Heart left ventricle (tissue), 16 donors: ENCODE measurements at regions not wholly inside any gene's neighbourhood (a gene's known extent, or its start where the extent isn't known, plus 50 kb on each side); places are given as distances from the start of the nearest gene placed in this dataset.
A peak's percentile ranks its signal among the peaks of the same experiment; 100 is the strongest.

Source experiments
- ATAC-seq, 4 donors: fragments of 200-7000 bp; cut with Tn5 transposase; one replicate each; pipeline ENCODE4 v1.9.1; 2020 to 2022; ENCODE audit warnings: moderate library complexity in 4 of 4, mild to moderate bottlenecking in 3 of 4, moderate number of reproducible peaks in 1 of 4
- DNase-seq, 5 donors: peaks; one replicate each; pipeline ENCODE4 v3.0.0-alpha.2; 2020
- H3K27ac ChIP-seq, 12 donors: fragments of 200-600 bp; sonication (generic) in 4 of 12; one replicate each; pipeline versions ENCODE4 v1.5.0 to v1.8.0; 2016 to 2022; ENCODE audit warnings: mild to moderate bottlenecking in 2 of 12
- H3K27me3 ChIP-seq, 9 donors: fragments of 200-600 bp; sonication (generic) in 2 of 9; one replicate each; pipeline versions ENCODE4 v1.5.1 to v1.8.0; 2016 to 2022; ENCODE audit warnings: mild to moderate bottlenecking in 3 of 9
- H3K36me3 ChIP-seq, 9 donors: fragments of 200-600 bp; sonication (generic) in 2 of 9; one replicate each; pipeline versions ENCODE4 v1.5.0 to v1.8.0; 2018 to 2022; ENCODE audit warnings: mild to moderate bottlenecking in 2 of 9
- H3K4me1 ChIP-seq, 12 donors: fragments of 200-600 bp; sonication (generic) in 4 of 12; one replicate each; pipeline versions ENCODE4 v1.5.0 to v1.8.0; 2016 to 2022; ENCODE audit warnings: mild to moderate bottlenecking in 3 of 12
- H3K4me3 ChIP-seq, 12 donors: fragments of 200-600 bp; sonication (generic) in 4 of 12; one replicate each; pipeline versions ENCODE4 v1.5.0 to v1.8.0; 2017 to 2022; ENCODE audit warnings: mild to moderate bottlenecking in 9 of 12, moderate library complexity in 4 of 12
- H3K9me3 ChIP-seq, 12 donors: fragments of 200-600 bp; sonication (generic) in 4 of 12; one replicate each; pipeline versions ENCODE4 v1.5.0 to v1.8.0; 2016 to 2022; ENCODE audit warnings: mild to moderate bottlenecking in 1 of 12
- POLR2A ChIP-seq, 2 donors: fragments of 450-650 bp; IDR thresholded peaks; one replicate each; pipeline ENCODE4 v1.6.1; 2017; ENCODE audit warnings: antibody characterized with exemption in 2 of 2, mild to moderate bottlenecking in 2 of 2, moderate library complexity in 2 of 2
- WGBS, 4 donors: extraction: QIAGEN DNeasy Blood & Tissue Kit in 2 of 4; methylation state at CpG; one replicate each; pipeline versions ENCODE4 v1.1.5 to v1.1.7; 2013 to 2018; 5-methylcytosine and 5-hydroxymethylcytosine counted together
- intact Hi-C, 10 donors: fragments of 100-400 bp; cut with DNase I; formaldehyde crosslinking; loops; one replicate each; pipeline versions ENCODE4 v1.11.1 to v1.14.2; 2022
- TF ChIP-seq, protein P1 (sequence below), 12 donors: fragments of 200-600 bp; sonication (generic) in 4 of 12; IDR thresholded peaks; one replicate each; pipeline versions ENCODE4 v1.5.0 to v1.8.0; 2018 to 2022; ENCODE audit warnings: antibody characterized with exemption in 12 of 12, mild to moderate bottlenecking in 5 of 12
- donor health status: ischemic (EF 13 %, LVEDD 7.1; RV severe dilation, severe dysfunction).
- donor health status: healthy with polysubstance abuse.
- donor health status: DM: no; HTN: yes; CAD: no.
- donor health status: DM: no; HTN: no; CAD: no.
- donor health status: ischemic (EF 25% LVEDD 6.9; RV normal size, moderate dysfunction).
- donor health status: ischemic (EF 25% LVEDD 5.7; RV mildly dilated, moderate dysfunction).
- donor health status: healthy.
- donor health status: DM: yes; HTN: yes; CAD: no.
- donor health status: ischemic (EF 35%, LVEDD 5.7; RV mildly dilated, moderate dysfunction).
- donor health status: nonischemic (EF 11% LVEDD 7.7; RV severe dilation, severe dysfunction).
- donor health status: DM: yes; HTN: yes; CAD: no.
- donor health status: PGD.
- donor health status: ischemic (EF 29% LVEDD 5.4; RV normal size, mild dysfunction).
- donor health status: nonischemic (EF 23%, LVEDD 6.1; RV moderate dilation, normal function).

DNA sequence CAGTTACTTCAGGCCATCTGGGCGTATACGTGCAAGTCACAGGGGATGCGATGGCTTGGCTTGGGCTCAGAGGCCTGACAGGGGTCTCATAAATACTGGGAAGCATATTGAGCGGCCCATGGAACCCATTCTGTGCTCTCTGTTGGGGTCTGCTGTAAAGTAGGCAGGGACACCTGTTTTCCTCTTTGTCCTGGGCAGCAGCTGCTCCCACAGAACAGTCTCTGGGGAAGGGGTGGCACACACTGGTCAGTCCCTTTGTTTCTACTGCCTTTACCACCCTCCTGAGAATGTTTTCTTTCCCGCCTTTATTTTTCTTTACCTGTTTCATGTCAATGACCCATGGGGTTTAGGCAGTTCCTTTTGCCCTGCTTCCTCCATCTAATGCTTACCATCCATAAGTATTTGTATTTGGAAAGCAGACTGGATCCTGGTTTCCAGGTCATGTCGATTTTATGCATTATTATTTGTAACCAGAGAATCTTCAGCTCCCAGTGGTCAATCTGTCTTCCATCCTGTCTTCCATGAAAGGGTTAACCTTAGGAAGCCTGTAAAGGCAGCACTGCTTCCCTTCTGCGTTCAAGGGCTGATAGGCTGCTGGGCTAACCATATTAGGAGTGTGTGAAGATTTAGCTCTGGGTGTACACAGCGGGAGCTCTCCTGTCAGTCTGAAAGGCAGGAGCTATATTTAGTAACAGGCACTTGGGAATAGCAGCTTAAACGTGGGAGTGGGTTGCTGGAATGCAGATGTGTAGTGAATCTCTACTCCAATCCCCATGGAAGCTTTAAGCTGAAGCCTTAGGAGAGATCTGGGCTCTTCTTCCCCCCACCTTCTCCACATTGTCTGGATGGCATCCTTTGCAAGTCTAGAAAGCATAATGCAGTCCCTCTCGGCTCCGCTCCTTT lies 124.0 kb downstream of the DYRK2 start:
- peak overlapping the region in 11 of 12 donors; percentile 41 to 85 (median 71) for H3K27ac ChIP-seq
- WGBS, 4 donors: 37 to 47% (median 40%) methylated on average over 11 of the region's 11 CpGs
- no peaks in the 10 kb centered on the region for H3K9me3 ChIP-seq
- ATAC-seq (peak; percentile 99 to 100 (median 100)), DNase-seq (peak in 4 of 5 donors; percentile 53 to 66 (median 59))
- H3K27me3 ChIP-seq: no peaks in the 10 kb centered on the region
- no peaks in the 10 kb centered on the region for H3K36me3 ChIP-seq
- TF ChIP-seq, protein P1, sequence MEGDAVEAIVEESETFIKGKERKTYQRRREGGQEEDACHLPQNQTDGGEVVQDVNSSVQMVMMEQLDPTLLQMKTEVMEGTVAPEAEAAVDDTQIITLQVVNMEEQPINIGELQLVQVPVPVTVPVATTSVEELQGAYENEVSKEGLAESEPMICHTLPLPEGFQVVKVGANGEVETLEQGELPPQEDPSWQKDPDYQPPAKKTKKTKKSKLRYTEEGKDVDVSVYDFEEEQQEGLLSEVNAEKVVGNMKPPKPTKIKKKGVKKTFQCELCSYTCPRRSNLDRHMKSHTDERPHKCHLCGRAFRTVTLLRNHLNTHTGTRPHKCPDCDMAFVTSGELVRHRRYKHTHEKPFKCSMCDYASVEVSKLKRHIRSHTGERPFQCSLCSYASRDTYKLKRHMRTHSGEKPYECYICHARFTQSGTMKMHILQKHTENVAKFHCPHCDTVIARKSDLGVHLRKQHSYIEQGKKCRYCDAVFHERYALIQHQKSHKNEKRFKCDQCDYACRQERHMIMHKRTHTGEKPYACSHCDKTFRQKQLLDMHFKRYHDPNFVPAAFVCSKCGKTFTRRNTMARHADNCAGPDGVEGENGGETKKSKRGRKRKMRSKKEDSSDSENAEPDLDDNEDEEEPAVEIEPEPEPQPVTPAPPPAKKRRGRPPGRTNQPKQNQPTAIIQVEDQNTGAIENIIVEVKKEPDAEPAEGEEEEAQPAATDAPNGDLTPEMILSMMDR (IDR thresholded peaks at IDR 0.05): no peak
- intact Hi-C loops: no loop called here
- peaks cover 0 to 23% (median 15%) of the 10 kb centered on the region in 12 donors for H3K4me1 ChIP-seq
- peak overlapping the region in 2 of 12 donors; percentile 13 for H3K4me3 ChIP-seq

DNA sequence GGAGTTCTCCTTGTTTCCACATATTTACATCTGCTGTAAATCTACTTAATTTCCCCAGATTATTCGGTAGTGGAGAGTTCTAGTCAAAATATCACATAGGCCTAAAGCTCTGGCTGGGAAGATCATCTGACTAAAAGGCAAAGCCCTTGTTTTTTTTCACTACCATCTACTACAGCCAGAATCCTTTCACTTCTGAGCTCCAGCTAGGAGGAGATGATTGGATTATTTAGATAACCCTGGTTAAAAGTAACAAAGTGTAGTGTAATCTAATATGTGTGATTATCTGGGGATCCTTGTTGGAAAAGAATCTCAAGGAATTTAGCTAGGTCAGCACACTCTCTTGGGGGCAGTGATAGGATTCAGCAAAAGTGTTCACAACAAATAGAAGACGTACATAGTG lies 125.4 kb downstream of the DYRK2 start:
- TF ChIP-seq, protein P1 (IDR thresholded peaks at IDR 0.05): no peak
- no peak for TF ChIP-seq POLR2A (IDR thresholded peaks at IDR 0.05)
- intact Hi-C loops: no loop called here
- Histone ChIP-seq H3K36me3 (no peaks in the 10 kb centered on the region), H3K9me3 (no peaks in the 10 kb centered on the region), H3K4me1 (peaks cover 0 to 23% (median 15%) of the 10 kb centered on the region in 12 donors), H3K27me3 (no peaks in the 10 kb centered on the region), H3K27ac (peak overlapping the region in 9 of 12 donors; percentile 41 to 85 (median 75)), H3K4me3 (no peak overlapping the region)
- DNase-seq: no peak
- WGBS, 4 donors: 34 to 55% (median 40%) methylated on average over 2 of the region's 2 CpGs
- peak in 1 of 4 donors; percentile 27 for ATAC-seq

DNA sequence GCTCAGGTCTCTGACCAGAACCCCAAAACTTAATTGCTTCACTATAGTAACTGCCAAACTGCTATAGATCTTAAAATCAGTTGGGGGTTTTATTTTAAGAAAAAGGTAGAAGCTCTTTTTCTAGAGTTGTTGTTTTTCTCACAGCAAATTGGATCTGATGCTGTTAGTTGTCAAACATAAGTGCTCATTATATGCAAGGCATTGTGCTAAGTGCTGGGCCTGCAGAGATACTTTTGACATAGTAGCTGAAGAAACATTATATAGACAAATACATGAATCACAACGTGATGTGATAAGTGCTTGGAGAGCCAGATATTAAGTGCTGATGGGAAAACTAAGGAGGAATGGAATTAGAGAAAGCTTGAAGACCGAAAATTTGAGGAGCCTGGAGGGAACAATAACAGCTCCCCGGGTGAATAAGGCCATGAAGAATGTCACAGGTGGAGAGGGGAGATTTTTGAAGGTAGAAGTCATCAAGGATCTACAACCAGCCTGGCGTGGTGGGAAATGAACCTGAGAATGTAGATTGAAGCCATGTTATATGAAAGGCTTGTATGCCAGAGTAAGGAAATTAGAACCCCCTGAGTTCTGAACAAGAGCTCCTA lies 126.5 kb downstream of the DYRK2 start:
- H3K9me3 ChIP-seq: no peaks in the 10 kb centered on the region
- no peak overlapping the region for H3K4me3 ChIP-seq
- no peak for DNase-seq
- intact Hi-C loops: no loop called here
- H3K36me3 ChIP-seq: no peaks in the 10 kb centered on the region
- peaks cover 0 to 23% (median 15%) of the 10 kb centered on the region in 12 donors for H3K4me1 ChIP-seq
- WGBS, 4 donors: 77 to 82% (median 80%) methylated on average over 4 of the region's 4 CpGs
- no peaks in the 10 kb centered on the region for H3K27me3 ChIP-seq
- no peak for ATAC-seq
- H3K27ac ChIP-seq: no peak overlapping the region
- TF ChIP-seq POLR2A (IDR thresholded peaks at IDR 0.05): no peak
- TF ChIP-seq, protein P1 (IDR thresholded peaks at IDR 0.05): no peak

DNA sequence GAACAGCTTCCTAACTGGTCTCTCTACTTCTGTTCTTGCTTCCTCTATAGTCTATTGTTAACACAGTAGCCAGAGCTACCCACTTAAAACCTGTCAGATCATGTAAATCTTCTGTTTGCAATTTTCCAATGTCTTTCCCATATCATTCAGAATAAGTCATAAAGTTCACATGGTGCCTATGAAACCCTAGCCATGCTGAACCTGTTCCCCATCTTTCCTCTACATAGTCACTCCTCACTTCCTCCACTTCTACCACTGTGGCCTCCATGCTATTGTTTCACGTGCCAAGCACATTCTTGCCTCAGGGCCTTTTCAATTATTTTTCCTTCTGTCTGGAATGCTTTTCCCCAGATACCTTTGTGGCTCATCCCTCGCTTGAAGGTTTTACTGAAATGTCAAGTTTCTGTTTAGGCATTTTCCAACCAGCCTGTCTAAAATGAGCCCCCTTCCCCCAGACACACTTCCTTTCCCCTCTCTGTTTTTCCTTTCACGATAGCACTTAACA lies 132.1 kb downstream of the DYRK2 start:
- H3K9me3 ChIP-seq: no peaks in the 10 kb centered on the region
- no peaks in the 10 kb centered on the region for H3K27me3 ChIP-seq
- peaks cover 0 to 11% (median 2%) of the 10 kb centered on the region in 12 donors for H3K4me1 ChIP-seq
- no peaks in the 10 kb centered on the region for H3K36me3 ChIP-seq
- H3K27ac ChIP-seq: no peak overlapping the region
- TF ChIP-seq, protein P1 (IDR thresholded peaks at IDR 0.05): no peak
- no peak for TF ChIP-seq POLR2A (IDR thresholded peaks at IDR 0.05)
- no peak for ATAC-seq
- WGBS, 4 donors: 65 to 82% (median 75%) methylated on average over 3 of the region's 3 CpGs
- intact Hi-C loops: loop anchor here in 1 of 10 donors (10.0 kb wide), 1 partner anchor 116 kb away; no protein-coding TSS in a partner anchor
- no peak for DNase-seq
- H3K4me3 ChIP-seq: no peak overlapping the region
